ENCODE measurements at regions not wholly inside any gene's neighbourhood (a gene's known extent, or its start where the extent isn't known, plus 50 kb on each side); places are given as distances from the start of the nearest gene placed in this dataset.

- no peak for TF ChIP-seq CTCF (IDR thresholded peaks at IDR 0.05; ENCODE audit: poor library complexity, severe bottlenecking)
- TF ChIP-seq POLR2AphosphoS5 (IDR thresholded peaks at IDR 0.05): no peak
- TF ChIP-seq, protein P1, sequence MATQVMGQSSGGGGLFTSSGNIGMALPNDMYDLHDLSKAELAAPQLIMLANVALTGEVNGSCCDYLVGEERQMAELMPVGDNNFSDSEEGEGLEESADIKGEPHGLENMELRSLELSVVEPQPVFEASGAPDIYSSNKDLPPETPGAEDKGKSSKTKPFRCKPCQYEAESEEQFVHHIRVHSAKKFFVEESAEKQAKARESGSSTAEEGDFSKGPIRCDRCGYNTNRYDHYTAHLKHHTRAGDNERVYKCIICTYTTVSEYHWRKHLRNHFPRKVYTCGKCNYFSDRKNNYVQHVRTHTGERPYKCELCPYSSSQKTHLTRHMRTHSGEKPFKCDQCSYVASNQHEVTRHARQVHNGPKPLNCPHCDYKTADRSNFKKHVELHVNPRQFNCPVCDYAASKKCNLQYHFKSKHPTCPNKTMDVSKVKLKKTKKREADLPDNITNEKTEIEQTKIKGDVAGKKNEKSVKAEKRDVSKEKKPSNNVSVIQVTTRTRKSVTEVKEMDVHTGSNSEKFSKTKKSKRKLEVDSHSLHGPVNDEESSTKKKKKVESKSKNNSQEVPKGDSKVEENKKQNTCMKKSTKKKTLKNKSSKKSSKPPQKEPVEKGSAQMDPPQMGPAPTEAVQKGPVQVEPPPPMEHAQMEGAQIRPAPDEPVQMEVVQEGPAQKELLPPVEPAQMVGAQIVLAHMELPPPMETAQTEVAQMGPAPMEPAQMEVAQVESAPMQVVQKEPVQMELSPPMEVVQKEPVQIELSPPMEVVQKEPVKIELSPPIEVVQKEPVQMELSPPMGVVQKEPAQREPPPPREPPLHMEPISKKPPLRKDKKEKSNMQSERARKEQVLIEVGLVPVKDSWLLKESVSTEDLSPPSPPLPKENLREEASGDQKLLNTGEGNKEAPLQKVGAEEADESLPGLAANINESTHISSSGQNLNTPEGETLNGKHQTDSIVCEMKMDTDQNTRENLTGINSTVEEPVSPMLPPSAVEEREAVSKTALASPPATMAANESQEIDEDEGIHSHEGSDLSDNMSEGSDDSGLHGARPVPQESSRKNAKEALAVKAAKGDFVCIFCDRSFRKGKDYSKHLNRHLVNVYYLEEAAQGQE (IDR thresholded peaks at IDR 0.05; ENCODE audit: borderline replicate concordance): no peak
- TF ChIP-seq EZH2 (IDR thresholded peaks at IDR 0.05; ENCODE audit: borderline replicate concordance, insufficient read depth, low read length, poor library complexity, severe bottlenecking): no peak
- TF ChIP-seq EP300 (conservative IDR thresholded peaks at IDR 0.05; ENCODE audit: poor library complexity, severe bottlenecking): no peak
- TF ChIP-seq TAF1 (IDR thresholded peaks at IDR 0.05; ENCODE audit: low read depth): no peak
- TF ChIP-seq MXI1 (conservative IDR thresholded peaks at IDR 0.05; ENCODE audit: poor library complexity, severe bottlenecking): no peak
- no peak for TF ChIP-seq RAD21 (conservative IDR thresholded peaks at IDR 0.05)
Observed at GRCh38 chr20:19016140-19016497, 196.3 kb upstream of the SLC24A3 start.

Data from neural cell (in vitro differentiated cells).